ENCODE measurements at regions not wholly inside any gene's neighbourhood (a gene's known extent, or its start where the extent isn't known, plus 50 kb on each side); places are given as distances from the start of the nearest gene placed in this dataset.

GRCh38 chrX:78455901-78456300 lies 128.5 kb upstream of the CYSLTR1 start:
- no peak for TF ChIP-seq CTCF (IDR thresholded peaks at IDR 0.05; ENCODE audit: insufficient read depth, low read length, poor library complexity, severe bottlenecking)
- no peak for TF ChIP-seq EZH2phosphoT487 (conservative IDR thresholded peaks at IDR 0.05; ENCODE audit: low read length)

All from SU-DHL-6 (cell line).